HepG2 (cell line): ENCODE measurements at regions not wholly inside any gene's neighbourhood (a gene's known extent, or its start where the extent isn't known, plus 50 kb on each side); places are given as distances from the start of the nearest gene placed in this dataset.

ENCODE experiments used
- ATAC-seq: fragments of 200-7000 bp; cut with Tn5 transposase; 3 replicates; pipeline ENCODE4 v1.9.1; 2020; ENCODE audit warnings: mild to moderate bottlenecking, moderate library complexity
- BruUV-seq: library from RNA; stranded (reverse); fragments of 400-500 nt; replicated peaks from 2 replicates; lab custom pipeline; 2021; lab: Mats Ljungman, UMichigan
- CTCF ChIA-PET: fragments of 300-600 bp; formaldehyde crosslinking; extraction: SDS; loops from one replicate; lab custom pipeline; 2021; ENCODE audit warnings: low total read pairs, inconsistent platforms, low intra/inter-chr PET ratio; lab: Yijun Ruan, JAX
- POLR2A ChIA-PET: fragments of 350-600 bp; sonication (Branson Sonifier 250); formaldehyde crosslinking; loops from one replicate; lab custom pipeline; 2020; ENCODE audit warnings: antibody characterized with exemption, inconsistent platforms; lab: Yijun Ruan, JAX
- DNase-seq: peaks from one replicate; pipeline ENCODE4 v3.0.0-alpha.2; 2015; ENCODE audit warnings: low spot score
- FAIRE-seq: peaks from 3 replicates; lab custom pipeline; 2011; peaks lifted over from hg19 to GRCh38; lab: Jason Lieb, UNC
- H2AFZ ChIP-seq: one replicate; pipeline ENCODE4 v1.6.1; 2011; ENCODE audit warnings: low read length, inconsistent platforms
- H3K27ac ChIP-seq: fragments of 300-600 bp; 3 replicates; pipeline ENCODE4 v1.8.0; 2011; ENCODE audit warnings: mixed run types, mild to moderate bottlenecking, mixed read lengths, low read length, inconsistent platforms; ENCODE audit not compliant: insufficient read depth; ENCODE audit errors: extremely low read length
- H3K27me3 ChIP-seq, 2 experiments: fragments of 200-600 bp in 1 of 2; 2 replicates in 1 of 2; 3 replicates in 1 of 2; pipeline versions ENCODE4 v1.6.0 to v1.8.0; 2011; ENCODE audit warnings: low read length in 2 of 2, mild to moderate bottlenecking in 2 of 2, moderate library complexity in 2 of 2, inconsistent platforms in 1 of 2; ENCODE audit not compliant: insufficient read depth in 2 of 2, control insufficient read depth in 1 of 2
- H3K36me3 ChIP-seq, 2 experiments: fragments of 200-600 bp in 1 of 2; replicated peaks in 1 of 2; 2 replicates in 1 of 2; 3 replicates in 1 of 2; pipeline versions ENCODE4 v1.5.1 to v1.8.0; 2011; ENCODE audit warnings: low read length in 2 of 2, inconsistent platforms in 1 of 2; ENCODE audit not compliant: insufficient read depth in 2 of 2, control insufficient read depth in 1 of 2
- H3K4me1 ChIP-seq: 2 replicates; pipeline ENCODE4 v1.5.1; 2012; ENCODE audit warnings: low read length, inconsistent platforms; ENCODE audit not compliant: insufficient read depth
- H3K4me2 ChIP-seq: 2 replicates; pipeline ENCODE4 v1.6.0; 2011; ENCODE audit warnings: low read depth, low read length, inconsistent platforms
- H3K4me3 ChIP-seq, 3 experiments: fragments of 200-600 bp in 1 of 3; sonication (generic), shearing (Covaris generic) in 1 of 3; replicated peaks in 1 of 3; 2 replicates each; pipeline ENCODE4 v1.5.1; 2011 to 2016; ENCODE audit warnings: low read length in 3 of 3, inconsistent platforms in 2 of 3, low read depth in 2 of 3, mild to moderate bottlenecking in 2 of 3, control low read depth in 1 of 3, mixed read lengths in 1 of 3; ENCODE audit not compliant: insufficient read depth in 1 of 3
- H3K79me2 ChIP-seq: one replicate; pipeline ENCODE4 v1.6.1; 2011; ENCODE audit warnings: low read length, inconsistent platforms; ENCODE audit not compliant: insufficient read depth
- H3K9ac ChIP-seq: 2 replicates; pipeline ENCODE4 v1.6.0; 2011; ENCODE audit warnings: mild to moderate bottlenecking, low read depth, low read length, inconsistent platforms; ENCODE audit not compliant: insufficient read depth
- H3K9me3 ChIP-seq: 2 replicates; pipeline ENCODE4 v1.5.1; 2012; ENCODE audit warnings: mild to moderate bottlenecking, low read length
- H4K20me1 ChIP-seq: 2 replicates; pipeline ENCODE4 v1.6.0; 2011; ENCODE audit warnings: inconsistent platforms, mild to moderate bottlenecking, low read length, moderate library complexity; ENCODE audit not compliant: insufficient read depth
- HNRNPH1 ChIP-seq: fragments of 200-400 bp; formaldehyde crosslinking; optimal IDR thresholded peaks from 2 replicates; pipeline ENCODE3; 2017; ENCODE audit warnings: mild to moderate bottlenecking, low read depth, low read length
- MXI1 ChIP-seq: IDR thresholded peaks from 3 replicates; pipeline ENCODE4 v1.6.1; 2012; ENCODE audit warnings: low read depth, low read length, inconsistent platforms, borderline replicate concordance
- PHF8 ChIP-seq: sonication (generic); formaldehyde crosslinking; IDR thresholded peaks from 2 replicates; pipeline ENCODE4 v1.5.0; 2020; ENCODE audit warnings: missing genetic modification reagents
- RARG ChIP-seq: sonication (generic); formaldehyde crosslinking; IDR thresholded peaks from 2 replicates; pipeline ENCODE4 v1.4.0; 2020; ENCODE audit warnings: low read depth, mild to moderate bottlenecking, missing genetic modification reagents
- RELA ChIP-seq: sonication (generic); formaldehyde crosslinking; IDR thresholded peaks from 2 replicates; pipeline ENCODE4 v1.4.0; 2020; ENCODE audit warnings: missing genetic modification reagents
- TBX3 ChIP-seq: fragments of 450-650 bp; IDR thresholded peaks from 2 replicates; pipeline ENCODE4 v1.6.1; 2017; ENCODE audit warnings: antibody characterized with exemption, mild to moderate bottlenecking, inconsistent platforms, borderline replicate concordance
- WIZ ChIP-seq: sonication (generic); formaldehyde crosslinking; IDR thresholded peaks from 2 replicates; pipeline ENCODE4 v1.5.1; 2020; ENCODE audit warnings: mild to moderate bottlenecking, missing genetic modification reagents
- ZFP62 ChIP-seq: sonication (generic); formaldehyde crosslinking; IDR thresholded peaks from 2 replicates; pipeline ENCODE4 v1.4.0; 2020; ENCODE audit warnings: missing genetic modification reagents
- ZNF572 ChIP-seq: sonication (generic); formaldehyde crosslinking; IDR thresholded peaks from 2 replicates; pipeline ENCODE4 v1.5.1; 2020; ENCODE audit warnings: mild to moderate bottlenecking, missing genetic modification reagents
- ZNF577 ChIP-seq: sonication (generic); formaldehyde crosslinking; IDR thresholded peaks from 2 replicates; pipeline ENCODE4 v1.4.0; 2020; ENCODE audit warnings: mild to moderate bottlenecking, low read depth, missing genetic modification reagents, borderline replicate concordance
- ZNF609 ChIP-seq: sonication (generic); formaldehyde crosslinking; IDR thresholded peaks from 2 replicates; pipeline ENCODE4 v1.4.0; 2020; ENCODE audit warnings: mild to moderate bottlenecking, missing genetic modification reagents, borderline replicate concordance
- WGBS: methylation state at CpG from one replicate; pipeline ENCODE4 v1.1.6; 2017; ENCODE audit warnings: low lambda C conversion rate; 5-methylcytosine and 5-hydroxymethylcytosine counted together
- in situ Hi-C: cut with HindIII; loops from 2 replicates; pipeline ENCODE4 v1.10.0; 2017; ENCODE audit warnings: low pct_unique_long_range_greater_than_20kb; ENCODE audit not compliant: extremely low pct_ligation_motif_present
- intact Hi-C: fragments of 100-400 bp; cut with micrococcal nuclease; formaldehyde crosslinking; loops from one replicate; pipeline ENCODE4 v1.10.0; 2022; ENCODE audit not compliant: unreplicated experiment
- TF ChIP-seq, protein P1 (sequence below), 2 experiments: fragments of 450-650 bp in 1 of 2; sonication (generic) in 1 of 2; formaldehyde crosslinking; IDR thresholded peaks; 2 replicates each; pipeline versions ENCODE4 v1.5.0 to v1.8.0; 2020 to 2022; ENCODE audit warnings: mild to moderate bottlenecking in 1 of 2, missing genetic modification reagents in 1 of 2
- TF ChIP-seq, protein P2 (sequence below): sonication (generic); formaldehyde crosslinking; IDR thresholded peaks from 2 replicates; pipeline ENCODE4 v1.5.1; 2020; ENCODE audit warnings: mild to moderate bottlenecking, missing genetic modification reagents, borderline replicate concordance

DNA sequence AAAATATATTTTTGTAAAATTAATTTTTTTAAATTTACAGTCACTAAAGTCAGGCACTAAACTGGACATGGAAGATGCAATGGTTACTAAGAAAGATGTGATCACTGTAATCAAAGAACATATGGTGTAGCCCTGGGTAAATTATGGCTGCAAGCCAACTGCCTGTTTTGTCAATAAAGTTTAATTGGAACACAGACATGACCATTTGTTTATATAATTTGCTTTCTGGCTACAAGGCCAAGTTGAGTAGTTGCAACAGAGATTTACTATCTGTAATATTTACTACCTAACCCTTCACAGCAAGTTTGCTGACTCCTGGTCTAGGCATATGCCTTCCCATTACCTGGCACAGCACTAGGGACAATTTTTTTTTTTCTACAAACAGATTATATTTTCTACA, 448.9 kb downstream of the ADRA2A start:
- Histone ChIP-seq H3K4me2 (no peak overlapping the region), H3K27me3 (no peaks in the 10 kb centered on the region; a peak in 1 of 5 replicates), H3K79me2 (no peaks in the 10 kb centered on the region), H4K20me1 (no peaks in the 10 kb centered on the region), H3K9me3 (no peaks in the 10 kb centered on the region), H3K9ac (no peak overlapping the region), H3K36me3 (no peaks in the 10 kb centered on the region), H3K4me3 (no peak overlapping the region), H3K27ac (no peak overlapping the region), H3K4me1 (no peaks in the 10 kb centered on the region), H2AFZ (no peak overlapping the region)
- TF ChIP-seq PHF8: no peak
- ATAC-seq (no peak), DNase-seq (no peak), FAIRE-seq (no peak)
- in situ Hi-C loops (no loop called here), intact Hi-C loops (no loop called here)
- ChIA-PET CTCF (no interaction called here), POLR2A (no interaction called here)
- no TSS peak for BruUV-seq

GRCh38 chr10:111531690-111532089, 454.9 kb downstream of the ADRA2A start:
- ATAC-seq: no peak
- no peak for DNase-seq
- TF ChIP-seq, protein P1, sequence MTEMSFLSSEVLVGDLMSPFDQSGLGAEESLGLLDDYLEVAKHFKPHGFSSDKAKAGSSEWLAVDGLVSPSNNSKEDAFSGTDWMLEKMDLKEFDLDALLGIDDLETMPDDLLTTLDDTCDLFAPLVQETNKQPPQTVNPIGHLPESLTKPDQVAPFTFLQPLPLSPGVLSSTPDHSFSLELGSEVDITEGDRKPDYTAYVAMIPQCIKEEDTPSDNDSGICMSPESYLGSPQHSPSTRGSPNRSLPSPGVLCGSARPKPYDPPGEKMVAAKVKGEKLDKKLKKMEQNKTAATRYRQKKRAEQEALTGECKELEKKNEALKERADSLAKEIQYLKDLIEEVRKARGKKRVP (CRISPR knock-in tag; IDR thresholded peaks at IDR 0.05): no peak
- TF ChIP-seq MXI1 (no peak), ZNF572 (no peak), RARG (CRISPR knock-in tag) (no peak), ZFP62 (CRISPR knock-in tag) (no peak), RELA (CRISPR knock-in tag) (no peak), TBX3 (no peak), HNRNPH1 (no peak), ZNF577 (CRISPR knock-in tag) (no peak), WIZ (no peak), ZNF609 (no peak)
- TF ChIP-seq, protein P2, sequence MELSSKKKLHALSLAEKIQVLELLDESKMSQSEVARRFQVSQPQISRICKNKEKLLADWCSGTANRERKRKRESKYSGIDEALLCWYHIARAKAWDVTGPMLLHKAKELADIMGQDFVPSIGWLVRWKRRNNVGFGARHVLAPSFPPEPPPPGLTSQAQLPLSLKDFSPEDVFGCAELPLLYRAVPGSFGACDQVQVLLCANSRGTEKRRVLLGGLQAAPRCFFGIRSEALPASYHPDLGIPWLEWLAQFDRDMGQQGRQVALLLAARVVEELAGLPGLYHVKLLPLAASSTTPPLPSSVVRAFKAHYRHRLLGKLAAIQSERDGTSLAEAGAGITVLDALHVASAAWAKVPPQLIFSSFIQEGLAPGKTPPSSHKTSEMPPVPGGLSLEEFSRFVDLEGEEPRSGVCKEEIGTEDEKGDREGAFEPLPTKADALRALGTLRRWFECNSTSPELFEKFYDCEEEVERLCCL: no peak

More at GRCh38 chr10:111531690-111532089, 454.9 kb downstream of the ADRA2A start:
- Histone ChIP-seq H3K79me2 (no peaks in the 10 kb centered on the region), H2AFZ (no peak overlapping the region), H3K4me2 (no peak overlapping the region), H3K9me3 (no peaks in the 10 kb centered on the region), H4K20me1 (no peaks in the 10 kb centered on the region), H3K27me3 (no peaks in the 10 kb centered on the region; a peak in 1 of 5 replicates), H3K9ac (no peak overlapping the region), H3K36me3 (no peaks in the 10 kb centered on the region), H3K27ac (no peak overlapping the region), H3K4me1 (no peaks in the 10 kb centered on the region), H3K4me3 (no peak overlapping the region)
- POLR2A ChIA-PET: no interaction called here
- 0% methylated on average over 2 of the region's 2 CpGs for WGBS
- in situ Hi-C loops: no loop called here
- CTCF ChIA-PET: no interaction called here
- no TSS peak for BruUV-seq
- intact Hi-C loops: no loop called here
- no peak for FAIRE-seq
